Testis (tissue), 2 donors: ENCODE measurements at regions not wholly inside any gene's neighbourhood (a gene's known extent, or its start where the extent isn't known, plus 50 kb on each side); places are given as distances from the start of the nearest gene placed in this dataset.
A peak's percentile ranks its signal among the peaks of the same experiment; 100 is the strongest.

ENCODE experiments used
- DNase-seq: peaks from one replicate; pipeline ENCODE4 v3.0.0-alpha.2; 2019
- H3K27ac ChIP-seq, 2 donors: fragments of 200-600 bp; sonication (generic); one replicate each; pipeline ENCODE4 v1.5.1; 2019
- H3K27me3 ChIP-seq: fragments of 200-600 bp; sonication (generic); one replicate; pipeline ENCODE4 v1.5.1; 2019
- H3K36me3 ChIP-seq: fragments of 200-600 bp; sonication (generic); one replicate; pipeline ENCODE4 v1.5.1; 2017; ENCODE audit warnings: low read depth; ENCODE audit errors: missing control alignments
- H3K4me1 ChIP-seq: fragments of 200-600 bp; sonication (generic); one replicate; pipeline ENCODE4 v1.5.1; 2019
- H3K4me3 ChIP-seq, 2 donors: fragments of 200-600 bp; sonication (generic); one replicate each; pipeline ENCODE4 v1.5.1; 2017 to 2019
- H3K9me3 ChIP-seq: fragments of 200-600 bp; sonication (generic); one replicate; pipeline ENCODE4 v1.5.1; 2017
- CTCF ChIP-seq, 3 experiments: fragments of 450-650 bp in 2 of 3; fragments of 200-600 bp in 1 of 3; sonication (generic) in 1 of 3; IDR thresholded peaks; one replicate each; pipeline ENCODE4 v1.5.1; 2016 to 2019; ENCODE audit warnings: antibody characterized with exemption in 3 of 3, mild to moderate bottlenecking in 2 of 3, moderate library complexity in 1 of 3
- POLR2A ChIP-seq: fragments of 450-650 bp; IDR thresholded peaks from one replicate; pipeline ENCODE4 v1.6.1; 2017; ENCODE audit warnings: antibody characterized with exemption, mild to moderate bottlenecking, moderate library complexity
- WGBS, 2 donors: methylation state at CpG; one replicate each; pipeline ENCODE4 v1.1.5; 2018; 5-methylcytosine and 5-hydroxymethylcytosine counted together
- intact Hi-C: fragments of 100-400 bp; cut with DNase I; formaldehyde crosslinking; loops from one replicate; pipeline ENCODE4 v1.15.1; 2023; ENCODE audit warnings: low total_unique reads

- no peaks in the 10 kb centered on the region for H3K9me3 ChIP-seq
- H3K36me3 ChIP-seq, result no peaks in the 10 kb centered on the region
- TF ChIP-seq CTCF (IDR thresholded peaks at IDR 0.05), result no peak
- TF ChIP-seq POLR2A, result no peak
- intact Hi-C loops, result no loop called here
- peaks cover 4% of the 10 kb centered on the region for H3K4me1 ChIP-seq
- 51 to 52% methylated on average over 3 of the region's 3 CpGs for WGBS, 2 donors
- H3K27ac ChIP-seq, result peak overlapping the region in 1 of 2 donors; percentile 5
- H3K4me3 ChIP-seq, result no peak overlapping the region
- peak; percentile 47 for DNase-seq
- H3K27me3 ChIP-seq, result no peaks in the 10 kb centered on the region
Measured at GRCh38 chr7:15829691-15830090, 143.2 kb upstream of the MEOX2 start.

DNA sequence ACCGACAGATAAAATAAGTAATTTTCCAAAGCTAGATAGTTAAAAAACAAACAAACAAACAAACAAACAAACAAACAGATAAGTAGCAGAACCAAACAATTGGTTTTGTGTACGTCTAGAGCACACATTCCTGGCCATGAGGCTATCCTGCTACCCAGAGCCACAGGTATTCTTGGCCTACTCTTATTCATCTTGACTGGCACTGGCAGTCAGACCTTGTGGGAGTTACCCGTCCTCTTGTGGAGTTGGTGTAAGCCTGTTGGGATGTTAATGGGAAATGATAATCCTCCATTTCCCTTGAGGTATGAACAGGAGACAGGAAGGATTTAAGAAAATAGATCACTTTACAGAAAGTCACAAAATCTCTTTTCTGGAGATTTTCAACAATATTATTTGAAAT lies 142.4 kb upstream of the MEOX2 start:
- peaks cover 4% of the 10 kb centered on the region for H3K4me1 ChIP-seq
- no peak overlapping the region for H3K27ac ChIP-seq
- no peaks in the 10 kb centered on the region for H3K27me3 ChIP-seq
- WGBS, 2 donors, result 89 to 93% methylated on average over 3 of the region's 3 CpGs
- H3K36me3 ChIP-seq, result no peaks in the 10 kb centered on the region
- intact Hi-C loops, result no loop called here
- H3K9me3 ChIP-seq, result no peaks in the 10 kb centered on the region
- no peak for DNase-seq
- no peak overlapping the region for H3K4me3 ChIP-seq
- TF ChIP-seq CTCF (IDR thresholded peaks at IDR 0.05) (no peak), POLR2A (no peak)

DNA sequence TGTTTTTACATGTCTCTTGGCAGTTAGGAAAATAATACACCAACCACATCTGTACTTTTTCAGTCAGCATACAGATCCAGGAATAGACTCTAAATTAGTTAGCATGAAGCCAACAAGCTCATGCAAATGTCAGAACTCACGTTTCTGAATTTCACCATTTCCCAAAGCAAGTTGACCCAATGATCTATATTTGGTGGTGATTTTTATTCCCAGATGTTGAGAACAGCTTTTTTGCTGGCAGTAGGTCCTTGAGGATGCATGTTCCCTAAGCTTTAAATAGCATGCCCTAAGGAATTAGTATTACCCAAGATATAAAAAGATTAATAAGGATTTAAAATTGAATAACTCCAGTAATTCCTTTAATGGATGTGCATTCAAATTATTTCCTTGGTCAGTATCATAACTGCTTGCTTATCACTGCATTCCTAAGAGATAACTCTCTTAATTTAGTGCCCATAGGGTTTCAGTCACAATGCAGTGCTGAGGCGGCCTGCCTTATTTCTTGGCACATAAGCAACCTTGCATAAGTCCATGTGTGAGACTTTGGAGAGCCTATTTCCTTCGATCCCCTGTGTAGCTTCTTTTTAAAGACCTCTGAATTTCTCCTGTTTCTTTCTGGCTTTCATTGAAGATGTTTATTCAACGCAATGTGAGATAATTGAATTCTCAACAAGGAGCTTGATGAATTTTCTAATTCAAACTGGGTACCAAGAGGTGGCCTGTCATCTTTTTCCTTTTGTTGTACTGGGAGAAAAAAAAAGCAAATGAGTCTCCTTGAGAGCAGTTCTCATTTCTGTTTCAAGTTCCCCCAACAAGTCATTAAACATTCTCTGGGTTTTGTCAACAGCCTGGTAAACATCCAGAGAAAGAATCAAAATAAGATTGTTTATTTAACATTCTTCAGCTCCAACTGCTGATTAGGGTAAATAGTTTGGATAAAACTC lies 135.3 kb upstream of the MEOX2 start:
- H3K27me3 ChIP-seq, result no peaks in the 10 kb centered on the region
- no peak for TF ChIP-seq POLR2A
- no peak for TF ChIP-seq CTCF (IDR thresholded peaks at IDR 0.05)
- H3K36me3 ChIP-seq, result no peaks in the 10 kb centered on the region
- no peak overlapping the region for H3K4me3 ChIP-seq
- DNase-seq, result peak; percentile 18
- H3K9me3 ChIP-seq, result no peaks in the 10 kb centered on the region
- 58 to 63% methylated on average over 4 of the region's 4 CpGs for WGBS, 2 donors
- intact Hi-C loops, result no loop called here
- H3K27ac ChIP-seq, result no peak overlapping the region
- H3K4me1 ChIP-seq, result no peaks in the 10 kb centered on the region

GRCh38 chr7:15820319-15820718 lies 133.8 kb upstream of the MEOX2 start:
- WGBS, 2 donors, result 81 to 83% methylated on average over 4 of the region's 4 CpGs
- TF ChIP-seq CTCF (IDR thresholded peaks at IDR 0.05) (no peak), POLR2A (no peak)
- Histone ChIP-seq H3K27ac (no peak overlapping the region), H3K9me3 (no peaks in the 10 kb centered on the region), H3K4me1 (no peaks in the 10 kb centered on the region), H3K36me3 (no peaks in the 10 kb centered on the region), H3K4me3 (no peak overlapping the region), H3K27me3 (no peaks in the 10 kb centered on the region)
- intact Hi-C loops, result no loop called here
- no peak for DNase-seq
